SK-N-SH treated with all-trans-retinoic acid at 6 μM for 48 hours (cell line): ENCODE measurements at regions not wholly inside any gene's neighbourhood (a gene's known extent, or its start where the extent isn't known, plus 50 kb on each side); places are given as distances from the start of the nearest gene placed in this dataset.

ENCODE experiments used
- PPARA ChIP-seq: fragments of 250-450 bp; sonication (Bioruptor Pico); IDR thresholded peaks from 2 replicates; pipeline ENCODE4 v1.5.0; 2020; ENCODE audit warnings: mild to moderate bottlenecking, borderline replicate concordance
- RARB ChIP-seq: fragments of 250-450 bp; sonication (Bioruptor Pico); IDR thresholded peaks from 2 replicates; pipeline ENCODE4 v1.8.0; 2021; ENCODE audit warnings: mild to moderate bottlenecking, moderate library complexity
- ZFP3 ChIP-seq: fragments of 250-450 bp; sonication (Bioruptor Pico); IDR thresholded peaks from 2 replicates; pipeline ENCODE4 v1.5.0; 2020; ENCODE audit warnings: mild to moderate bottlenecking, moderate library complexity
- ZNF70 ChIP-seq: fragments of 450-650 bp; formaldehyde crosslinking; IDR thresholded peaks from 2 replicates; pipeline ENCODE4 v1.5.0; 2020; ENCODE audit warnings: mild to moderate bottlenecking, moderate library complexity

GRCh38 chr3:72698154-72698917 lies 149.9 kb downstream of the SHQ1 start:
- TF ChIP-seq ZFP3 (CRISPR knock-in tag) (no peak), ZNF70 (CRISPR knock-in tag) (no peak), PPARA (no peak), RARB (no peak)
